IPS DF 6.9 (cell line): ENCODE measurements at regions not wholly inside any gene's neighbourhood (a gene's known extent, or its start where the extent isn't known, plus 50 kb on each side); places are given as distances from the start of the nearest gene placed in this dataset.

Experiments
- DNase-seq: peaks from one replicate; pipeline ENCODE4 v3.0.0-alpha.2; 2013; ENCODE audit warnings: low read depth, low spot score
- H3K27ac ChIP-seq: one replicate; pipeline ENCODE4 v1.5.1; 2013; ENCODE audit warnings: low read length, control low read depth
- H3K27me3 ChIP-seq: 2 replicates; pipeline ENCODE4 v1.6.1; 2013; ENCODE audit warnings: mild to moderate bottlenecking, low read length; ENCODE audit not compliant: control insufficient read depth, insufficient read depth
- H3K36me3 ChIP-seq: 2 replicates; pipeline ENCODE4 v1.6.1; 2013; ENCODE audit warnings: low read length; ENCODE audit not compliant: control insufficient read depth, insufficient read depth
- H3K4me1 ChIP-seq: 2 replicates; pipeline ENCODE4 v1.6.1; 2013; ENCODE audit warnings: low read length; ENCODE audit not compliant: control insufficient read depth, insufficient read depth
- H3K4me3 ChIP-seq: 2 replicates; pipeline ENCODE4 v1.5.1; 2013; ENCODE audit warnings: mild to moderate bottlenecking, low read length
- H3K9me3 ChIP-seq: 2 replicates; pipeline ENCODE4 v1.6.1; 2013; ENCODE audit warnings: low read length, inconsistent platforms; ENCODE audit not compliant: control insufficient read depth, insufficient read depth
- WGBS: extraction: QIAGEN DNeasy Blood & Tissue Kit; methylation state at CpG from one replicate; pipeline ENCODE4 v1.1.7; 2013; ENCODE audit warnings: mixed read lengths, missing lambda C conversion rate; ENCODE audit not compliant: insufficient read length, insufficient coverage; 5-methylcytosine and 5-hydroxymethylcytosine counted together

- no peaks in the 10 kb centered on the region for H3K36me3 ChIP-seq
- H3K4me3 ChIP-seq, result no peak overlapping the region
- no CpG with 5 or more reads among the region's 2 CpGs for WGBS
- no peaks in the 10 kb centered on the region for H3K4me1 ChIP-seq
- DNase-seq, result no peak
- H3K9me3 ChIP-seq, result no peaks in the 10 kb centered on the region; the same call in 1 of the 2 replicates
- H3K27ac ChIP-seq, result no peak overlapping the region
- H3K27me3 ChIP-seq, result no peaks in the 10 kb centered on the region
These were observed 252.7 kb downstream of the CASP12 start for GRCh38 chr11:104645261-104646222.

GRCh38 chr11:104637662-104638170 lies 260.5 kb downstream of the CASP12 start:
- no peak for DNase-seq
- H3K4me3 ChIP-seq, result no peak overlapping the region
- H3K27me3 ChIP-seq, result no peaks in the 10 kb centered on the region
- H3K36me3 ChIP-seq, result no peaks in the 10 kb centered on the region
- no peaks in the 10 kb centered on the region for H3K4me1 ChIP-seq
- no CpG with 5 or more reads among the region's 2 CpGs for WGBS
- H3K9me3 ChIP-seq, result no peaks in the 10 kb centered on the region
- no peak overlapping the region for H3K27ac ChIP-seq

GRCh38 chr11:104633226-104633625 lies 265.0 kb downstream of the CASP12 start:
- H3K4me1 ChIP-seq, result no peaks in the 10 kb centered on the region
- no CpG with 5 or more reads among the region's 1 CpG for whole genome bisulfite sequencing
- no peak overlapping the region for H3K27ac ChIP-seq
- no peaks in the 10 kb centered on the region for H3K36me3 ChIP-seq
- no peaks in the 10 kb centered on the region for H3K27me3 ChIP-seq
- no peak for DNase-seq
- H3K4me3 ChIP-seq, result no peak overlapping the region
- H3K9me3 ChIP-seq, result no peaks in the 10 kb centered on the region

- no CpG with 5 or more reads among the region's 2 CpGs for WGBS
- DNase-seq, result no peak
- no peaks in the 10 kb centered on the region for H3K27me3 ChIP-seq
- no peaks in the 10 kb centered on the region for H3K36me3 ChIP-seq
- H3K4me3 ChIP-seq, result no peak overlapping the region
- no peak overlapping the region for H3K27ac ChIP-seq
- no peaks in the 10 kb centered on the region for H3K4me1 ChIP-seq
- H3K9me3 ChIP-seq, result no peaks in the 10 kb centered on the region
These were observed 267.9 kb downstream of the CASP12 start for GRCh38 chr11:104630352-104630751.

GRCh38 chr11:104625246-104625645 lies 273.0 kb downstream of the CASP12 start:
- Histone ChIP-seq H3K4me1 (no peaks in the 10 kb centered on the region; the same call in 1 of the 2 replicates), H3K9me3 (no peaks in the 10 kb centered on the region), H3K27me3 (no peaks in the 10 kb centered on the region), H3K36me3 (no peaks in the 10 kb centered on the region), H3K4me3 (no peak overlapping the region), H3K27ac (no peak overlapping the region)
- no peak for DNase-seq
- WGBS, result no CpG with 5 or more reads among the region's 2 CpGs

- DNase-seq, result no peak
- no peaks in the 10 kb centered on the region for H3K36me3 ChIP-seq
- no peaks in the 10 kb centered on the region; the same call in 1 of the 2 replicates for H3K4me1 ChIP-seq
- H3K27ac ChIP-seq, result no peak overlapping the region
- H3K27me3 ChIP-seq, result no peaks in the 10 kb centered on the region
- no peak overlapping the region for H3K4me3 ChIP-seq
- H3K9me3 ChIP-seq, result no peaks in the 10 kb centered on the region
These were observed 274.2 kb downstream of the CASP12 start for GRCh38 chr11:104624021-104624420.

GRCh38 chr11:104623518-104623917 lies 274.7 kb downstream of the CASP12 start:
- H3K4me1 ChIP-seq, result no peaks in the 10 kb centered on the region; the same call in 1 of the 2 replicates
- no peaks in the 10 kb centered on the region for H3K9me3 ChIP-seq
- no peaks in the 10 kb centered on the region for H3K27me3 ChIP-seq
- no CpG with 5 or more reads among the region's 1 CpG for WGBS
- DNase-seq, result no peak
- no peak overlapping the region for H3K27ac ChIP-seq
- no peak overlapping the region for H3K4me3 ChIP-seq
- no peaks in the 10 kb centered on the region for H3K36me3 ChIP-seq

- no CpG with 5 or more reads among the region's 1 CpG for WGBS
- H3K27me3 ChIP-seq, result no peaks in the 10 kb centered on the region
- H3K27ac ChIP-seq, result no peak overlapping the region
- no peak overlapping the region for H3K4me3 ChIP-seq
- H3K36me3 ChIP-seq, result no peaks in the 10 kb centered on the region
- no peaks in the 10 kb centered on the region; the same call in 1 of the 2 replicates for H3K4me1 ChIP-seq
- H3K9me3 ChIP-seq, result no peaks in the 10 kb centered on the region
- no peak for DNase-seq
These were observed 277.3 kb downstream of the CASP12 start for GRCh38 chr11:104620991-104621390.

- no CpG with 5 or more reads among the region's 3 CpGs for WGBS
- no peak overlapping the region for H3K27ac ChIP-seq
- H3K36me3 ChIP-seq, result no peaks in the 10 kb centered on the region
- no peak for DNase-seq
- no peaks in the 10 kb centered on the region; the same call in 1 of the 2 replicates for H3K4me1 ChIP-seq
- no peaks in the 10 kb centered on the region for H3K9me3 ChIP-seq
- no peak overlapping the region for H3K4me3 ChIP-seq
- H3K27me3 ChIP-seq, result no peaks in the 10 kb centered on the region
These were observed 278.5 kb downstream of the CASP12 start for GRCh38 chr11:104619751-104620150.

- H3K4me1 ChIP-seq, result no peaks in the 10 kb centered on the region; the same call in 1 of the 2 replicates
- no peak overlapping the region for H3K27ac ChIP-seq
- WGBS, result no CpG with 5 or more reads among the region's 4 CpGs
- no peak for DNase-seq
- H3K9me3 ChIP-seq, result no peaks in the 10 kb centered on the region
- H3K27me3 ChIP-seq, result no peaks in the 10 kb centered on the region
- no peaks in the 10 kb centered on the region for H3K36me3 ChIP-seq
- H3K4me3 ChIP-seq, result no peak overlapping the region
These were observed 279.3 kb downstream of the CASP12 start for GRCh38 chr11:104618954-104619353.
